ENCODE measurements at regions not wholly inside any gene's neighbourhood (a gene's known extent, or its start where the extent isn't known, plus 50 kb on each side); places are given as distances from the start of the nearest gene placed in this dataset.
"Not testable (repeated sequence)": the region's sequence is repeated elsewhere in the genome, so short reads cannot be mapped to it uniquely, and the experiment has no call there.

DNA sequence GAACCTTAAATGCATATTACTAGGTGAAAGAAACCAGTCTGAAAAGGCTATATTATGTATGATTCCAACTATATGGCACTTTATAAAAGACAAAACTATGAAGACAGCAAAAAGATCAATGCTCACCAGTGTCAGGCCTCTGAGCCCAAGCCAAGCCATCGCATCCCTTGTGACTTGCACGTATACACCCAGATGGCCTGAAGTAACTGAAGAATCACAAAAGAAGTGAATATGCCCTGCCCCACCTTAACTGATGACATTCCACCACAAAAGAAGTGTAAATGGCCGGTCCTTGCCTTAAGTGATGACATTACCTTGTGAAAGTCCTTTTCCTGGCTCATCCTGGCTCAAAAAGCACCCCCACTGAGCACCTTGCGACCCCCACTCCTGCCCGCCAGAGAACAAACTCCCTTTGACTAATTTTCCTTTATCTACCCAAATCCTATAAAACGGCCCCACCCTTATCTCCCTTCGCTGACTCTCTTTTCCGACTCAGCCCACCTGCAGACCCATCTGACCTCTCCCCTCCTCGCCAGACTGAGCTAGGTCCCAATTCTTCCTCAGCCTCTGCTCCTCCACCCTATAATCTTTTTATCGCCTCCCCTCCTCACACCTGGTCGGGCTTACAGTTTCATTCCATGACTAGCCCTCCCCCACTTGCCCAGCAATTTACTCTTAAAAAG is 1239.5 kb downstream of the OLFM4 start:
- not testable (repeated sequence) for DNase-seq

DNA sequence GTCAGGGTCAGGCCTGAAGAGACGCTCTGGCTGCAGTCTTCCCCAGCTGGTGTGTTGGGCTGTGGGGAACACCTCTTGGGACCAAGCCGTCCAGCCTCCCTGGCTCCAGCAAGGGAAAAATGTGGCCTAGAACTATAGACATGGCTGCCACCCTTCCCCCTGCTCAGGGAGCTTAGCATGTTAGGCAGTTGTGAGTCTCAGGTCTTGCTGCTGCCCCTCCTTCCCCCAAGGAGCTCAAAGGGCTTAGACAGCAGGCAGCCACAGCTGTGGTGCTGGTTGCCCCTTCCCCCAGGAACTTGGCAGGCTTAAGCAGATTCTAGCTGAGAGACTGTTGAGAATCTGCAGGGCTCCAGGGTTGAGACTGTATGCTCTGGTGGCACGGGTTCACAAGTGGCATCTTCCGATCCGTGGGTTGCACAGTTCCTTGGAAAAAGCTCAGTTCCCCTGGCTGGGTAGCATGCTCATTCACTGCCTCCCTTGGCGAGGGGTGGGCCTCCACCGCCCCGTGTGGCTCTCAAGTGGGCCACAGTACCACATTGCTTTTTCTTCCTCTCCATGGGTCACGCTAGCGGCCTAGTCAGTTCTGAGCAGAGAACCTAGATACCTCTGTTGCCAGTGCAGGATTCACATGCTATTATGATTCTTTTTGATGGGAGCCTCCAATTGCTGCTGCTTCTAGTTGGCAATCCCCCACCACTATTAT is 1258.6 kb downstream of the OLFM4 start:
- no peak for DNase-seq

DNA sequence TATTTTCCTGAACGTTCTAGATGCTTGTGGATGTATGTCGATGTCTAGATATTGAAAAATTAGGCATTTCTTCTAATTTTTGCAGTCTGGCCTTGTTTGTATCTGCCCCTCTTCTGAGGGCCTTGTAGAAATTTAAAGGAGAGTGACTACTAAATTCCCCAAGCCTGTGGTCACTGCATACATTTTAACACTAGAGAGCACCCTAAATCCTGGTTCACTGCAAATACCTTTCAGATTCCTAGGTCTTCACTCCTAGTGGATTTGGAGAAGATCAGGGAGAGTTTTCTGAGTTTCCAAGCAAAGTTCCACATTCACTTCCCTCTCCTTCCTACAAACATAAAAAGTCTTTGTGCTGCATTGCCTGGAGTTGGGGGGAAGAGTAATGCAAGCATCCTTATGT is 1272.5 kb downstream of the OLFM4 start:
- DNase-seq, result no peak

DNA sequence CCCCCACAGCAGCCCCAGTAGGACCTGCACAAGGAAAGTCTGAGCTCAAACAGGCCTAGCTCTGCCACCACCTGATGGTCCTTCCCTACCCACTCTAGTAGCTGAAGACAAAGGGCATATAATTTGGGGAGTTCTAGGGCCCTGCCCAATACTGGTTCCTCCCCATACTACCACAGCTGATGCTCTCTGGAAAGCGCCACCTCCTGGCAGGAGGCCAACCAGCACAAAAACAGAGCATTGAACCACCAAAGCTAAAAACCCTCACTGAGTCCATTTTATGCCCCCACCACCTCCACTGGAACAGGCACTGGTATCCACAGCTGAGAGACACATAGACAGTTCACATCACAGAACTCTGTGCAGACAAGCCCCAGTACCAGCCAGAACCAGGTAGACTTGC is 1276.8 kb downstream of the OLFM4 start:
- no peak for DNase-seq

DNA sequence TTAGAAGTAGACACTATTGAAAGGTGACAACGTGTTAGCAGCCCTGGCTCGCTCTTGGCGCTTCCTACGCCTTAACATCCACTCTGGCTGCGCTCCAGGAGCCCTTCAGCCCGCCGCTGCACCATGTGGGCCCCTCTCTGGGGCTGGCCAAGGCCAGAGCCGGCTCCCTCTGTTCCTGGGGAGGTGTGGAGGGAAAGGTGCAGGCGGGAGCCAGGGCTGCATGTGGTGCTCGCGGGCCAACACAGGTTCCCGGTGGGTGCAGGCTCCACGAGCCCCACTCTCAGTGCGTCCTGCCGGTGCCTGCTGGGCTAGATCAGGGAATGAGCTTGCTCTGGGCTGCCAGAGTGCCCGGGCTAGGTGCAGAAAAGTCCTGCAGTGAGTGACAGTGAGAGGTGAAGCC is 1284.3 kb downstream of the OLFM4 start:
- no peak for DNase-seq

DNA sequence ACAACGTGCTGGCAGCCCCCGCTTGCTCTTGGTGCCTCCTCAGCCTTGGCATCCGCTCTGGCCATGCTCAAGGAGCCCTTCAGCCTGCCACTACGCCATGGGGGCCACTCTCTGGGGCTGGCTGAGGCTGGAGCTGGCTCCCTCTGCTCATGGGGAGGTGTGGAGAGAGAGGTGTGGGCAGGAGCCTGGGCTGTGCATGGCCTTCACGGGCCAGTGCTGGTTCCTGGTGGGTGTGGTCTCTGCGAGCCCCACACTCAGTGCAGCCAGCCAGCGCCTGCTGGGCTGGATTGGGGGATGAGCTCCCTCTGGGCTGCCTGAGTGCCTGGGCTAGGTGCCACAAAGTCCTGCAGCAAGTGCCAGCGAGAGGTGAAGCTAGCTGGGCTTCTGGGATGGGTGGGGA is 1289.1 kb downstream of the OLFM4 start:
- no peak for DNase-seq

DNA sequence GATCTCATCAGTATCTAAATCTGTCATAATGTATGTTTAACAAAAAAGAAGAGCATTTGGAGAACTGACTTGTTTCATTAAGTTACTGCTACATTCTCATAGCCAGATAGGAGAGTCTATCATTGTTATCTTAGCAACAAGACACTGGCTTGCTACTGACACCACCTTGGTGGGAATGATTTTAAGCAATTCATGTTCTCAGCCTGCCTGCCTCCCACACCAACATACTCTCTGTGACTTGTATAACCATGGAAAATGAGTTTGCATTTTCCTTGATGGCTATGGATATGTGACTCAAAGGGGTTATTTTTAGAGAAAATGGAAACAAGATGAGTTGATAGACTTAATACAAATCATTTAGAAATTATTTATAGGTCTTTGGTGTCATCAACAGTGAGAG is 1308.9 kb downstream of the OLFM4 start:
- DNase-seq, result no peak

DNA sequence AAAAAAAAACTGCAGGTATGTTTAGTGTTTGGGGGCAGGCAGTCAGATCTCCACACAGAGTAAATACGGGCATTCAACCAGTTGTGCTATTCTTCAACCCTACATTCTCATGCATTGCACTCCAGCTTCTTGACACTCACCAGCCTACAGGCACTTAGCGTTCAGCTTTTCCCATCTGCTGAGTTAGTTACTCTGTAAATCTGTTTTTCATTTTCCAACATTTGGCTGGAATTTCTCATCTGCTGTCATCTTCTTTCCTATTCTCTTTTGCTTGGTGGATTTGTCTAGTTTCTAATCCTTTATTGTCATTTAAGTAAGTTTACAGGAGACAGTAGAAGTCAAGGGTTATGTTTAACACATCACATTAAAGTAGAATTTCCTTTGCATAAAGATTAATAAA is 1318.9 kb downstream of the OLFM4 start:
- no peak for DNase-seq

DNA sequence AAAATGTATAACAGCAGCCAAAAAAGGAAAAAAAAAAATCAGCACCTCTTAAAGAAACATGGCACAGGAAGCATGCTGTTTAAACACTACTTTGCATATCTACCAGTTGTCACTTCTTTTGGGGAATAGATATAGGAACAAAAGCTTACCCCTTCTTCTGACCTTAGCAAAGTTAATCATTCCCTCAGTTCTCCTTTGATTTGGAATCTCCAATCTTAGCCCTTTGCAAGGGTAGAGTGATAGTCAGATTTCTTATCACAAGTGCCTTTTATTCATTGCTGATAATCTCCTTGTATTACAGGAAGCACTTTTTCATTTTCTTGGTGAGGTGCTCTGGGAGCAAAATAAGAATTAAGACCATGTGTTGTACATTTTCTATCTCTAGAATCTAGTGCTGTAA is 1327.6 kb downstream of the OLFM4 start:
- no peak for DNase-seq

DNA sequence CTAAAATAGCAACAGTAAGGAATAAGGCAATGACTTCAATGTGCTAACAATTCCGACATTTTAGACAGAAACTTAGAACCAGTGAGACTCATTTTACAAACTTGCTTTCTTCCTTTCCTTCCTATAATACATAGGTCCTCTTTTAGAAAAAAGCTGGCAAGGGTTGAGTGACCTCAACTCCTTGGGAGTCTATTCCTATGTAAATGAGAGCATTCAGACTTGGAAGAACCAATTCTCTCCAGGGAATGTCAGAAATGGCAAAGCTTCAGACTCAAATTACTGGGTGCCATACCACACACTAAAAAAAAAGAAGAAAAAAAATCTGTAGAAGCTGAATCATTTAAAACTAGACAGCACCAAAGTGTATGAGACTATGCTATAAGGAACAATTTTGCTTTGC is 1328.2 kb downstream of the OLFM4 start:
- DNase-seq, result no peak

DNA sequence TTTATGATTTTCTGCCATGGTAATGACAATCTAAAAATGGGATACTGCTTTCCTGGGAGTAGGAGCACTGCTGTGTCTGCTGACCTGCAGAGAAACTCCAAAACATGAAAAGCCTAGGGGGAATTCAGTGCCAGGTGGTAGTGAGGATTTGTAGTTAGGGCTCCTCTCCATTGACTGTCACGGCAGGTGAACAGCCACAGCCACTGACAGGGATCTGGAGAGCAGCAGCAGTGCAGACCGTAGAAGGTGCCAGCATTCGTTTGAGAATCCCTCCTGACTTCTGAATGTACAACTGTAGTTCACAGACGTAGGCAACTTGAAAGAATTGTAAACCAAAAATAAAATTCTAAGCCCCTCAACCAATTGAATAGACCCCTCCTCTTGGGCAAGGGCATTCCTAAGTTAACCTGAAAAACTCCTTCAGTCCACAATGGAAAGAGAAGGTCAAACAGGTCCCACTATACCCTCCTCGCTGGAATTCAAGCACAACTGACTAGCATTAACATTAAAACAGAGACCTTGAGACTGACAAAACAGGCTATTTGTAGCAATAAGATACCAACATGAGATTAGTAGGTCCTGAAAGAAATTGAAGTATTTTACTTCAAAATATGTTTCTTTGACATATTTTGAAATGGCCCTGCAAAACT is 1328.8 kb downstream of the OLFM4 start:
- DNase-seq, result no peak

DNA sequence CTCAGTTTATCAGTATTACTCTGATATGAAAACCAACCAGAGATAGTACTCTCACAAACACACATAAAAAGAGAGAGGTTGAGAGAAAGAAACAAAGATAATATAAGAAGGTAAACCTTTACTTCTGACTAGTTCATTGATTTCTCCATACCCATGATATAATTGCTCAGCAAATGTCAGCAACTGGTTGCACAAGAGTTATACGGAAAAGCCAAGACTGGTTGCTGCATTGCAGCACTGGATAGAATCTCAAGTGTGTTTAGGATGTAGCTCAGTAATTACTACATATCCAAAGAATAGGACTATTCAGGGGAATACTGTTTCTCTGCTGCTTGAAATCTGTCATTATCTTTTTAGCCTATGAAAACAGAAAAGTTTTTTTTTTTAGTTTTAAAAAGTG is 1332.8 kb downstream of the OLFM4 start:
- DNase-seq, result no peak

DNA sequence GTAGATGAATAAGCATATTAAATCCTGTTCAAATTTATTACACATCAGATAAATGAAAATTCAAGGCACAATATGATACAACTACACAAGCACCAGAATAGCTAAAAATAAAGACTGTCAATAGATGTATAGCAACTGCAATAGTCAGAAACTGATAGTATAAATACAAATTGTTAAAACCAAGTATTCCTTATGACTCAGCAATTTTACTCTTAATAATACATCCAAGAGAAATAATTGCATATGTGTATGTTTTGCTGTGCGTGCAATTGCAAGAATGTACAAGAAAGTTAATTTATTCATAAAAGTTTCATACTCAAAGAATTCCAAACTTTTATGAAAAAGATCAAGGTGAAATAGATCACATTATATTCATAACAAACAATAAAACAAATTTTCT is 1338.1 kb downstream of the OLFM4 start:
- no peak for DNase-seq

DNA sequence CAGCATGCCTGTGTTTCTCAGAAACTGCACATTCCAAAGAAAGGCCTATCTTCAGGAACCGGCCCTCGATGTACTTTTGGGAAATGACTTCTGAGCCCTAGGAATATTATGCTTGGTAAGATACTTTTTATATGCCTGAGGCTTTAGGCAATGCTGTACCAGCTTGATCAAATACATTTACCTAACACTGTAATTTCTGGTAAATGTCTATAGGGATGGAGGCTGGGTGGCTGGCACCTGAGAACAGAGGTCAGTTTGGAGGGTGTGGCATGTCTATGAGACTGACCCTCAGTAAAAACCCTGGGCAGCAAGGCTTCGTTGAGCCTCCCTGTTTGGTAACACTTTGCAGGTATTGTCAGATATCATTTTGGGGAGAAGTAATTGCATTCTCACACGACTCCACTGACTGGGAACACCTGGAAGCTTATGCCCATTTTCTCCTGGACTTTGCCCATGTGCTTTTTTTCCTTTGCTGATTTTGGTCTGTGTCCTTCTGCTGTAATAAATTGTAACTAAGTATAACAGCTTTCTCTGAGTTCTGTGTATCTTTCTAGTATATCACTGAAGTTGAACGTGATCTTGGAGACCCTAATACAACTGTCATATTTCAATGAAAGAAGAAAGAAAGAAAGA is 1339.1 kb downstream of the OLFM4 start:
- DNase-seq, result no peak

DNA sequence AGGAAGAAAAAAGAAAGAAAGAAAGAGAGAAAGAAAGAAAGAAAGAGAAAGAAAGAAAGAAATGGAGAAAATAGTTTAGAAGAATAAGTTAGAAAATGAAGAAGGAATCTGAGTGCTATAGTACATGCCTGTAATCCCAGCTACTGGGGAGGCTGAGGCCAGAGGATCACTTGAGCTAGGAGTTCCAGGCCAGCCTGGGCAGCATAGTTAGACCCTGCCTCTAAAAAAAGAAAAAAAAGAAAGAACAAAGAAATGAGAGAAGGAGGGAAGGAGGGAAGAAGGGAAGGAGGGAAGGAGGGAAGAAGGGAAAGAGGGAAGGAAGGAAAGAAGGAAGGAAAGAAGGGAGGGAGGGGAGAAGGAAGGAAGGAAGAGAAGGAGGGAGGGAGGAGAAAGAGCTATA is 1339.8 kb downstream of the OLFM4 start:
- DNase-seq, result no peak

DNA sequence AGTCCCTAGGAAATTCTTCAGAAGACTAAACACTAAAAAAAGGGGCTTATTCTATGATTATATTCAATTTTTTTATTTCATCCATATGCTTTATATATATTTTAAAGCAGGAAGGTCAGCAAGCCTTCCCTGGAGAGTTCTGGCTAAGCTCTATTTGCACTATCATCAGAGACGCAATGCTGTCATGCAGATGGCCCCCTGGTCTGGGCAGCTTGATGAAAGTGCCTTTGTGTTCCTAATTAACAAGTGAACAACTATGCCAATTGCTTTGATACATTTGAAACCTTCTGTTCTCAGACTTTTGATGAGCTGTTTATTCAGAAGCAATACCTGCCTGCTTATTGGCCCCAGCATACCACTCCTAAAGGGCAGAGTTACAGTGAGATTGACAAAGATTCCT is 1344.6 kb downstream of the OLFM4 start:
- no peak for DNase-seq

DNA sequence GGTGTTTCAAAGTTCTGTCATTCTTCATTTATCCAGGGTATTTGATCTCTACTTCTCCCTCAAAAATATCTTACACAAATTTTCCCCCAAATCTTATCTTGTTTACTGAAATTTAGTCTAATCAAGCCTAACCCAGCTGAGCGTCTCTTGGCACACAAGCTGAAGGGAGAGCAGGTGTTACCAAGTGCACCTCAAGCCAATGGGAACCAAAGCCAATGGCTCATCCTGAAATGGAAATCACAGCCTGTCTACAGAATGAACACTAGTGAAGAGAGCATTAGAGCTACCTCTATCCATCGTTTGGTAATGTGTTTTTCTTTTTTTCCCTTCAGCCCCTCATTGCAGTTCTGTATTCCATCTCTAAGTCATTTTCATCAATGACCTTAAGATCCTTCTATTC is 1350.8 kb downstream of the OLFM4 start:
- DNase-seq, result no peak

DNA sequence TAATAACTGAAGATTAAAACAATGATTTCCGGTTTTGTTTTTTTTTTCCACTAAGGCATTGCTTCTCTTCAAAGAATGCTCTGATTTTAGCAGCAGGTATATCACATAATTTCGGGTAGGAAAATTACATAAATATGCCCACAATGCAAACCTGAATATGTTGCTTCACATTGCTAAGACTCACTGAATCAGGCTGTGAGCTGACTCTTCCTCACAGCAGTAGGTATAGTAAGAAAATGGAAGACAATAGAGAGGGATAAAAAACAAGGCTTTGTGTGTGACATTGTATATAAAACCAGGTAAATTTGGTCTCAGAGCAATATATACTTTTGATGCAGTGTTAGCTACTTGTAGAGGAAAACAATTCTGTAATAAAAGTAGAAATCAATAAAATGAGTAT is 1355.0 kb downstream of the OLFM4 start:
- no peak for DNase-seq

DNA sequence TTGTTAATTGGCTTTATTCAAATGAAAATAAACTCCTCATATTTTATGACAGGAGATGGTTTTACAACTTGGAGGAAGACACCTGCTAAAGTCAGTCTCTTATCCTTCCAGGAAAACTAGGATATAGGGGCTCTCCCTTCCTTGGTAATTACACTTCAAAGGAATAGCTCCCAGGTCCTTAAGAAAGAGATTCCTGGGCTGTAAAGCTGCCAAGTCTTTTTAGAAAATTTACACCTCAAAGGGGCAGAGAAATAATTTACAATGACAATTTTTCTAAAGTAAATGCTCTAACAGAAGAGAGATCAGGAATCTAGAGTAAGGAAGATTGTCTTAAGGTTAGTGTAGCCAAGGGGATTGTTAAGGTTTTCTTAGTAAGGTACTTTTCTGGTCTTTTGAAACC is 1359.0 kb downstream of the OLFM4 start:
- DNase-seq, result no peak

DNA sequence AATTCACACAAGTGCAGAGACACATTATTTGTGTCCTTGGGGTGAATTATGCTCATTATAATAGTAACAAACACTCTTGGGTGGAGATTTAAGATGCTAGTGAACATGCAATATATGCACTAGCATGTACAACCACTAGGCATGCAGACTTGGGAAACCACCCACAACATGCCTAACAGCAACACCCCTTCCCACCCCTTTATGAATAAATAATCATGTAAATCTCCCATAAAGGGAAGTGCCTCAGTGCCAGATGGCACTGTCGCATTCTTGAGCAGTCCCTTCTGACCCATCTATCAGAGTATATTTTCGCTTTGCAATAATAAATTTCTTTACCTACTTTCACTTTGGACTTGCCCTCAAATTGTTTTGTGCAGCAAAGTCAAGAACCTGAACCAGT is 1362.2 kb downstream of the OLFM4 start:
- no peak for DNase-seq

DNA sequence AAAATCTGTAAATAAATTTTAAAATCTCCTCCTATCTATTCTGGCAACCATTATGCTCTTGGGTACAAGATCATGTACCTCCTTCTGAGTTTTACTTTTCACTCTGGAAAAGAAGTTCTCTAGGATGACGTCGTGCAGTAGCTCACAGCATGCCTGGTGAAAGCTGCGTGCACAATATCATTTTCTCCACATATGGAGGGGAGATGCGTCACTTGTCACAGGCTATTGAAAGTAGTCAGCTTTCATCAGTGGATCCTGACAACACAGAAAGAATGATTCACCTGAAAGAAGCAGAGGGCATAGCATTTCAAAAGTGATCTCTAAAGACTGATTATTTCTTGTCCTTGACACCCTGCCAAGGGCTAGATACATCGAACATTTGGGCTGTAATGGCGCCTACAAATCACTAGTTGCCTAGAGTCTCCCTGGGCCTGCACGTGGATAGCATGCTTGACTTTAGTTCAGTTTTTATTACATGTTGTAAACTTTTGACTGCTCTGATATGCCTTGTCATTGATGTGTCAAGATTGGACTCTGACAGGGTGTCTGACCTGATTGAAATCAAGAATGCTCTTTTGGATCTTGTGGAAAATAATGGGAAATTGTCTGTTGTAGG is 1365.6 kb downstream of the OLFM4 start:
- no peak for DNase-seq

DNA sequence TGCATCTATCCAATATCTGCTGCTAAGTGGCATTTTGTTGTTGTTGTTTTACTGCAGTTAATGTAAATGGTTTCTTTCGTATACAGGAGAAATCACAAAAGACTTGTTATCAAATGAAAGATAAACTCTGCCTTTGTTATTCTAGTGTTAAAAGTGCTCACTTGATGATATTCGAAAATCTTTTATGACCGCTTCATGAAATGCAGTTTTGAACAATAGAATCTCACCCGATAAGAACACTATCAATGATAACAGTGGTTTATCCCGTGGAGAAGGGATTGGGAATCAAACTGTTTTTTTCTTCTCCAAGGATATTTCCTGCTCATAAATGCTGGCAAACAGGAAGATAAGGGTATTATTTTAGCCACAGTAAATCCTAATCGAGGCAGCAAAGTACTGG is 1366.3 kb downstream of the OLFM4 start:
- DNase-seq, result no peak

DNA sequence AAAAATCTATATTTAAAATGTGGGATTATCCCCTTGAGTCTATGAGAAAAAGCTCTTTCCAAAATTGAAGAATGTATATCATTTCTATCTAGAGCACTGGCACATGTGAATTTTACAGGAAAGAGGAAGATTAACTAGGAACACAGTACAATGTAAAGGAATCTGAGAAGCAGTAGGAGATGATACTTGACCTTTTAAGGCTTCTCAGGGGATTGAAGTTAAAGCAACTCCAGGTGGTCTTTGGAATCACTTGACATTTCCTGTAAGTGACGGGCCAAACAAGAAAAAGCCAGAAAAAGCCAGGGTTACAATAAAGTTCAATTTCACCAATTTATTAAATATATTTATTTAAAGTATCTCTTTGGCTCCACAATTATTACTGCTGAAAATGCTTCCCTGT is 1373.9 kb downstream of the OLFM4 start:
- DNase-seq, result no peak
